Astrocyte (in vitro differentiated cells and primary cell): ENCODE measurements at regions not wholly inside any gene's neighbourhood (a gene's known extent, or its start where the extent isn't known, plus 50 kb on each side); places are given as distances from the start of the nearest gene placed in this dataset.

Source experiments
- DNase-seq: peaks from one replicate; pipeline ENCODE4 v3.0.0-alpha.2; 2010; ENCODE audit warnings: low read depth
- FAIRE-seq: peaks from 2 replicates; lab custom pipeline; 2011; peaks lifted over from hg19 to GRCh38; lab: Jason Lieb, UNC
- H2AFZ ChIP-seq: 2 replicates; pipeline ENCODE4 v1.6.0; 2012; ENCODE audit warnings: low read depth, low read length, inconsistent platforms
- H3K27ac ChIP-seq: 2 replicates; pipeline ENCODE4 v1.5.1; 2011; ENCODE audit warnings: low read depth, low read length, inconsistent platforms
- H3K27me3 ChIP-seq: 2 replicates; pipeline ENCODE4 v1.6.0; 2011; ENCODE audit warnings: low read length, inconsistent platforms; ENCODE audit not compliant: insufficient read depth
- H3K36me3 ChIP-seq: 2 replicates; pipeline ENCODE4 v1.5.1; 2011; ENCODE audit warnings: low read length, inconsistent platforms; ENCODE audit not compliant: insufficient read depth
- H3K4me1 ChIP-seq: 2 replicates; pipeline ENCODE4 v1.5.1; 2011; ENCODE audit warnings: low read length, inconsistent platforms; ENCODE audit not compliant: insufficient read depth
- H3K4me2 ChIP-seq: 2 replicates; pipeline ENCODE4 v1.6.0; 2012; ENCODE audit warnings: low read length, inconsistent platforms
- H3K4me3 ChIP-seq: 2 replicates; pipeline ENCODE4 v1.5.1; 2011; ENCODE audit warnings: low read depth, mild to moderate bottlenecking, low read length, inconsistent platforms; ENCODE audit not compliant: insufficient read depth
- H3K79me2 ChIP-seq: 2 replicates; pipeline ENCODE4 v1.6.0; 2012; ENCODE audit warnings: mild to moderate bottlenecking, low read length, inconsistent platforms; ENCODE audit not compliant: insufficient read depth
- H3K9ac ChIP-seq: 2 replicates; pipeline ENCODE4 v1.6.0; 2012; ENCODE audit warnings: mild to moderate bottlenecking, low read length, inconsistent platforms
- H3K9me3 ChIP-seq: 2 replicates; pipeline ENCODE4 v1.5.1; 2012; ENCODE audit warnings: low read depth, mild to moderate bottlenecking, low read length, inconsistent platforms; ENCODE audit not compliant: insufficient read depth
- H4K20me1 ChIP-seq: 2 replicates; pipeline ENCODE4 v1.6.0; 2012; ENCODE audit warnings: low read length, inconsistent platforms; ENCODE audit not compliant: insufficient read depth
- H3K27ac Mint-ChIP-seq: one replicate; pipeline ENCODE4 v1.8.0; 2021; ENCODE audit warnings: mild to moderate bottlenecking, mixed read lengths; ENCODE audit not compliant: unreplicated experiment
- H3K27me3 Mint-ChIP-seq: one replicate; pipeline ENCODE4 v1.8.0; 2021; ENCODE audit warnings: low read depth, mixed read lengths; ENCODE audit not compliant: unreplicated experiment
- H3K36me3 Mint-ChIP-seq: one replicate; pipeline ENCODE4 v1.8.0; 2021; ENCODE audit warnings: low read depth, mixed read lengths; ENCODE audit not compliant: unreplicated experiment
- H3K4me1 Mint-ChIP-seq: one replicate; pipeline ENCODE4 v1.8.0; 2021; ENCODE audit warnings: low read depth, mixed read lengths; ENCODE audit not compliant: unreplicated experiment
- H3K4me3 Mint-ChIP-seq: one replicate; pipeline ENCODE4 v1.8.0; 2021; ENCODE audit warnings: mild to moderate bottlenecking, moderate library complexity, mixed read lengths; ENCODE audit not compliant: unreplicated experiment
- H3K9me3 Mint-ChIP-seq: one replicate; pipeline ENCODE4 v1.8.0; 2021; ENCODE audit warnings: mild to moderate bottlenecking, mixed read lengths; ENCODE audit not compliant: unreplicated experiment
- EZH2 ChIP-seq: IDR thresholded peaks from 2 replicates; pipeline ENCODE4 v1.6.1; 2012; ENCODE audit warnings: mild to moderate bottlenecking, low read length, inconsistent platforms; ENCODE audit not compliant: insufficient read depth
- TF ChIP-seq, protein P1 (sequence below): IDR thresholded peaks from 2 replicates; pipeline ENCODE4 v1.5.1; 2011; ENCODE audit warnings: low read depth, mild to moderate bottlenecking, inconsistent platforms, low read length, moderate library complexity; ENCODE audit not compliant: insufficient read depth

GRCh38 chr18:73848656-73849055 lies 299.0 kb downstream of the FBXO15 start:
- Histone ChIP-seq H2AFZ (no peak overlapping the region), H3K4me3 (no peak overlapping the region), H3K9ac (no peak overlapping the region), H3K27ac (no peak overlapping the region), H3K4me1 (peaks cover 16% of the 10 kb centered on the region), H3K9me3 (no peaks in the 10 kb centered on the region), H3K4me2 (peak overlapping the region; percentile 51), H3K27me3 (no peaks in the 10 kb centered on the region), H3K36me3 (no peaks in the 10 kb centered on the region), H4K20me1 (no peaks in the 10 kb centered on the region), H3K79me2 (no peaks in the 10 kb centered on the region)
- DNase-seq (peak; percentile 89), FAIRE-seq (peak; percentile 62)
- no peak overlapping the region for H3K4me3 Mint-ChIP-seq
- no peaks in the 10 kb centered on the region for H3K36me3 Mint-ChIP-seq
- H3K27ac Mint-ChIP-seq, result no peak overlapping the region
- H3K4me1 Mint-ChIP-seq, result peaks cover 14% of the 10 kb centered on the region
- peaks cover 2% of the 10 kb centered on the region for H3K27me3 Mint-ChIP-seq
- TF ChIP-seq, protein P1, sequence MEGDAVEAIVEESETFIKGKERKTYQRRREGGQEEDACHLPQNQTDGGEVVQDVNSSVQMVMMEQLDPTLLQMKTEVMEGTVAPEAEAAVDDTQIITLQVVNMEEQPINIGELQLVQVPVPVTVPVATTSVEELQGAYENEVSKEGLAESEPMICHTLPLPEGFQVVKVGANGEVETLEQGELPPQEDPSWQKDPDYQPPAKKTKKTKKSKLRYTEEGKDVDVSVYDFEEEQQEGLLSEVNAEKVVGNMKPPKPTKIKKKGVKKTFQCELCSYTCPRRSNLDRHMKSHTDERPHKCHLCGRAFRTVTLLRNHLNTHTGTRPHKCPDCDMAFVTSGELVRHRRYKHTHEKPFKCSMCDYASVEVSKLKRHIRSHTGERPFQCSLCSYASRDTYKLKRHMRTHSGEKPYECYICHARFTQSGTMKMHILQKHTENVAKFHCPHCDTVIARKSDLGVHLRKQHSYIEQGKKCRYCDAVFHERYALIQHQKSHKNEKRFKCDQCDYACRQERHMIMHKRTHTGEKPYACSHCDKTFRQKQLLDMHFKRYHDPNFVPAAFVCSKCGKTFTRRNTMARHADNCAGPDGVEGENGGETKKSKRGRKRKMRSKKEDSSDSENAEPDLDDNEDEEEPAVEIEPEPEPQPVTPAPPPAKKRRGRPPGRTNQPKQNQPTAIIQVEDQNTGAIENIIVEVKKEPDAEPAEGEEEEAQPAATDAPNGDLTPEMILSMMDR, result no peak
- no peak for TF ChIP-seq EZH2
- peaks cover 2% of the 10 kb centered on the region for H3K9me3 Mint-ChIP-seq

DNA sequence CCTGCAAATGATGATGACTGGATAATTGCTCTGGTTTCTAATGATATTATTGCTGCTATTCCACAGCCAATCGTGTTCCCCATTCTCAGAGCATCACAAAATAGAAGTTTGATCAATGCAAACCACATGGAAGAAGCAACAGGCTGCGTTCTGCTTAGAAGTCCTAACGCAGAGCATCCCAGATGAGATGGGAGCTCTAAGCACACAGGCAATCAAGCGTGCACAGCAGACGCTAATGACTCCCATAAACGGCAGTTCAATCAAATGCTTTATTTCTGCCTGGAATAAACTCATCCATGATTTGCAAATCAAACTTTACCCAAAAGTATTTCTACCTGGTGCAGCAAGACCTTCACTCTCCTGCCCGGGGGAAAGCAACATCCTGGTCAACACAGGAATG lies 304.2 kb downstream of the FBXO15 start:
- no peaks in the 10 kb centered on the region for H3K79me2 ChIP-seq
- H3K27ac ChIP-seq, result no peak overlapping the region
- H3K27ac Mint-ChIP-seq, result peak overlapping the region; percentile 41
- FAIRE-seq (peak; percentile 74), DNase-seq (no peak)
- H3K4me3 ChIP-seq, result no peak overlapping the region
- H2AFZ ChIP-seq, result no peak overlapping the region
- H4K20me1 ChIP-seq, result no peaks in the 10 kb centered on the region
- H3K4me2 ChIP-seq, result no peak overlapping the region
- peaks cover 2% of the 10 kb centered on the region for H3K27me3 ChIP-seq
- no peaks in the 10 kb centered on the region for H3K36me3 Mint-ChIP-seq
- H3K9me3 Mint-ChIP-seq, result peaks cover 1% of the 10 kb centered on the region
- no peak for TF ChIP-seq EZH2
- TF ChIP-seq, protein P1, result no peak
- H3K9ac ChIP-seq, result no peak overlapping the region
- H3K27me3 Mint-ChIP-seq, result peaks cover 2% of the 10 kb centered on the region
- H3K36me3 ChIP-seq, result no peaks in the 10 kb centered on the region
- peaks cover 5% of the 10 kb centered on the region for H3K4me1 ChIP-seq
- peaks cover 5% of the 10 kb centered on the region for H3K4me1 Mint-ChIP-seq
- no peak overlapping the region for H3K4me3 Mint-ChIP-seq
- no peaks in the 10 kb centered on the region for H3K9me3 ChIP-seq

- peaks cover 2% of the 10 kb centered on the region for H3K27me3 ChIP-seq
- FAIRE-seq, result no peak
- no peak overlapping the region for H3K4me3 ChIP-seq
- Mint-ChIP-seq H3K4me3 (no peak overlapping the region), H3K4me1 (peaks cover 2% of the 10 kb centered on the region), H3K9me3 (peaks cover 1% of the 10 kb centered on the region), H3K27ac (no peak overlapping the region), H3K36me3 (no peaks in the 10 kb centered on the region), H3K27me3 (peaks cover 2% of the 10 kb centered on the region)
- no peaks in the 10 kb centered on the region for H3K36me3 ChIP-seq
- H3K4me2 ChIP-seq, result peak overlapping the region; percentile 75
- peak; percentile 29 for DNase-seq
- H2AFZ ChIP-seq, result peak overlapping the region; percentile 39
- TF ChIP-seq EZH2, result no peak
- TF ChIP-seq, protein P1, result peak; percentile 99
- H3K27ac ChIP-seq, result no peak overlapping the region
- no peaks in the 10 kb centered on the region for H3K4me1 ChIP-seq
- no peaks in the 10 kb centered on the region for H3K9me3 ChIP-seq
- H3K9ac ChIP-seq, result peak overlapping the region; percentile 44
- H4K20me1 ChIP-seq, result no peaks in the 10 kb centered on the region
- no peaks in the 10 kb centered on the region for H3K79me2 ChIP-seq
These were observed 304.7 kb downstream of the FBXO15 start for GRCh38 chr18:73842795-73843394.
